GM23338 (cell line): ENCODE measurements at regions not wholly inside any gene's neighbourhood (a gene's known extent, or its start where the extent isn't known, plus 50 kb on each side); places are given as distances from the start of the nearest gene placed in this dataset.

Experiments
- ATAC-seq: fragments of 200-7000 bp; cut with Tn5 transposase; 3 replicates; pipeline ENCODE4 v1.9.1; 2020
- DNase-seq: peaks from one replicate; pipeline ENCODE4 v3.0.0-alpha.2; 2015; ENCODE audit warnings: low spot score
- H2AFZ ChIP-seq: fragments of 200-600 bp; sonication (generic); 2 replicates; pipeline ENCODE4 v1.8.0; 2016; ENCODE audit warnings: antibody characterized with exemption, mild to moderate bottlenecking, moderate library complexity
- H3F3A ChIP-seq: fragments of 200-600 bp; sonication (generic); replicated peaks from 2 replicates; pipeline ENCODE4 v1.8.0; 2017; ENCODE audit warnings: antibody characterized with exemption, mixed run types, low read depth
- H3K27ac ChIP-seq: fragments of 200-600 bp; sonication (generic); 2 replicates; pipeline ENCODE4 v1.6.1; 2016; ENCODE audit warnings: low read depth
- H3K27me3 ChIP-seq: fragments of 200-600 bp; sonication (generic); 2 replicates; pipeline ENCODE4 v1.8.0; 2016; ENCODE audit warnings: mild to moderate bottlenecking, mixed run types, moderate library complexity; ENCODE audit not compliant: insufficient read depth
- H3K36me3 ChIP-seq: fragments of 200-600 bp; sonication (generic); 2 replicates; pipeline ENCODE4 v1.8.0; 2016; ENCODE audit warnings: mild to moderate bottlenecking; ENCODE audit not compliant: insufficient read depth
- H3K4me1 ChIP-seq: fragments of 200-600 bp; sonication (generic); 2 replicates; pipeline ENCODE4 v1.8.0; 2016; ENCODE audit warnings: mild to moderate bottlenecking, moderate library complexity; ENCODE audit not compliant: insufficient read depth
- H3K4me2 ChIP-seq: fragments of 200-600 bp; sonication (generic); 2 replicates; pipeline ENCODE4 v1.7.1; 2017; ENCODE audit warnings: mixed run types
- H3K4me3 ChIP-seq: fragments of 200-600 bp; sonication (generic); 2 replicates; pipeline ENCODE4 v1.6.1; 2016; ENCODE audit warnings: mixed run types
- H3K79me2 ChIP-seq: fragments of 200-600 bp; sonication (generic); replicated peaks from 2 replicates; pipeline ENCODE4 v1.8.0; 2017; ENCODE audit warnings: mild to moderate bottlenecking; ENCODE audit not compliant: insufficient read depth
- H3K9me2 ChIP-seq: fragments of 200-600 bp; sonication (generic); 2 replicates; pipeline ENCODE4 v1.8.0; 2017; ENCODE audit not compliant: insufficient read depth
- H4K20me1 ChIP-seq: fragments of 200-600 bp; sonication (generic); replicated peaks from 2 replicates; pipeline ENCODE4 v1.8.0; 2017; ENCODE audit warnings: mild to moderate bottlenecking; ENCODE audit not compliant: insufficient read depth
- H3K27ac Mint-ChIP-seq: 2 replicates; pipeline ENCODE4 v1.8.0; 2020; ENCODE audit warnings: inconsistent platforms, mild to moderate bottlenecking, moderate library complexity, mixed read lengths
- H3K27me3 Mint-ChIP-seq: 3 replicates; pipeline ENCODE4 v1.8.0; 2022; ENCODE audit warnings: low read depth, mild to moderate bottlenecking, moderate library complexity, mixed read lengths, inconsistent platforms; ENCODE audit not compliant: insufficient read depth, poor library complexity
- H3K36me3 Mint-ChIP-seq: 3 replicates; pipeline ENCODE4 v1.8.0; 2021; ENCODE audit warnings: low read depth, mild to moderate bottlenecking, inconsistent platforms, moderate library complexity, mixed read lengths
- H3K4me1 Mint-ChIP-seq: 3 replicates; pipeline ENCODE4 v1.8.0; 2020; ENCODE audit warnings: mild to moderate bottlenecking, inconsistent platforms, mixed read lengths
- H3K4me3 Mint-ChIP-seq: 3 replicates; pipeline ENCODE4 v1.8.0; 2021; ENCODE audit warnings: moderate library complexity, mild to moderate bottlenecking, inconsistent platforms, mixed read lengths
- H3K9me3 Mint-ChIP-seq: 3 replicates; pipeline ENCODE4 v1.8.0; 2020; ENCODE audit warnings: moderate library complexity, mild to moderate bottlenecking, inconsistent platforms, mixed read lengths
- CREB1 ChIP-seq: fragments of 250-450 bp; sonication (Bioruptor Pico); IDR thresholded peaks from 2 replicates; pipeline ENCODE4 v1.5.0; 2020; ENCODE audit warnings: low read depth, mild to moderate bottlenecking, moderate library complexity
- CTCF ChIP-seq, 2 experiments: fragments of 200-600 bp in 1 of 2; sonication (generic) in 1 of 2; conservative IDR thresholded peaks; 2 replicates each; pipeline versions ENCODE4 v1.5.1 to v1.6.1; 2016 to 2017; ENCODE audit warnings: antibody characterized with exemption in 2 of 2, low read depth in 2 of 2, mild to moderate bottlenecking in 2 of 2, moderate library complexity in 1 of 2
- ETS1 ChIP-seq: IDR thresholded peaks from 2 replicates; pipeline ENCODE4 v1.6.1; 2016; ENCODE audit warnings: antibody characterized with exemption
- EZH2 ChIP-seq: fragments of 200-600 bp; sonication (generic); IDR thresholded peaks from one replicate; pipeline ENCODE4 v1.8.0; 2017; ENCODE audit warnings: antibody characterized with exemption, mild to moderate bottlenecking, low read depth; ENCODE audit not compliant: unreplicated experiment
- EZH2phosphoT487 ChIP-seq: fragments of 200-600 bp; sonication (generic); IDR thresholded peaks from one replicate; pipeline ENCODE4 v1.8.1; 2018; ENCODE audit warnings: antibody characterized with exemption; ENCODE audit not compliant: unreplicated experiment
- JUNB ChIP-seq: IDR thresholded peaks from one replicate; pipeline ENCODE4 v1.6.1; 2016; ENCODE audit warnings: antibody characterized with exemption; ENCODE audit not compliant: unreplicated experiment
- NANOG ChIP-seq: IDR thresholded peaks from 2 replicates; pipeline ENCODE4 v1.6.1; 2016; ENCODE audit warnings: antibody characterized with exemption, borderline replicate concordance
- POLR2AphosphoS5 ChIP-seq: IDR thresholded peaks from 2 replicates; pipeline ENCODE4 v1.6.1; 2016; ENCODE audit warnings: antibody characterized with exemption, low read depth
- REST ChIP-seq: IDR thresholded peaks from one replicate; pipeline ENCODE4 v1.6.1; 2018; ENCODE audit warnings: antibody characterized with exemption; ENCODE audit not compliant: unreplicated experiment
- STAT1 ChIP-seq: IDR thresholded peaks from one replicate; pipeline ENCODE4 v1.6.1; 2016; ENCODE audit warnings: antibody characterized with exemption; ENCODE audit not compliant: unreplicated experiment
- ZNF114 ChIP-seq: fragments of 250-450 bp; sonication (Bioruptor Pico); IDR thresholded peaks from 2 replicates; pipeline ENCODE4 v1.5.0; 2020; ENCODE audit warnings: mild to moderate bottlenecking, moderate library complexity
- ZNF331 ChIP-seq: fragments of 250-450 bp; sonication (Bioruptor Pico); IDR thresholded peaks from 2 replicates; pipeline ENCODE4 v1.5.0; 2020; ENCODE audit warnings: low read depth, mild to moderate bottlenecking, moderate library complexity
- ZNF462 ChIP-seq: fragments of 250-450 bp; sonication (Bioruptor Pico); IDR thresholded peaks from 2 replicates; pipeline ENCODE4 v1.5.0; 2020; ENCODE audit warnings: mild to moderate bottlenecking, moderate library complexity

- H2AFZ ChIP-seq: no peak overlapping the region
- no peak overlapping the region for H3K27ac Mint-ChIP-seq
- H3K4me2 ChIP-seq: no peak overlapping the region
- H3K27me3 Mint-ChIP-seq: peaks cover 1% of the 10 kb centered on the region
- peaks cover 8% of the 10 kb centered on the region; the same call in 1 of the 3 replicates for H3K9me3 Mint-ChIP-seq
- TF ChIP-seq ZNF331 (CRISPR knock-in tag) (no peak), CTCF (conservative IDR thresholded peaks at IDR 0.05; ENCODE audit: low read depth in 2 of 2) (no peak), EZH2 (no peak), STAT1 (no peak), NANOG (no peak), ETS1 (no peak), ZNF114 (CRISPR knock-in tag) (no peak), EZH2phosphoT487 (no peak), POLR2AphosphoS5 (no peak), REST (no peak), JUNB (no peak), ZNF462 (CRISPR knock-in tag) (no peak), CREB1 (CRISPR knock-in tag) (no peak)
- H3K36me3 ChIP-seq: no peaks in the 10 kb centered on the region
- H3K79me2 ChIP-seq: no peaks in the 10 kb centered on the region
- no peak overlapping the region for H3K4me3 ChIP-seq
- ATAC-seq: no peak
- no peaks in the 10 kb centered on the region for H3K36me3 Mint-ChIP-seq
- no peaks in the 10 kb centered on the region; the same call in 1 of the 2 replicates for H3K9me2 ChIP-seq
- no peak overlapping the region for H3K4me3 Mint-ChIP-seq
- no peaks in the 10 kb centered on the region for H4K20me1 ChIP-seq
- no peaks in the 10 kb centered on the region for H3K4me1 ChIP-seq
- H3F3A ChIP-seq: no peaks in the 10 kb centered on the region
- no peaks in the 10 kb centered on the region for H3K4me1 Mint-ChIP-seq
- no peak overlapping the region for H3K27ac ChIP-seq
- H3K27me3 ChIP-seq: no peaks in the 10 kb centered on the region
- DNase-seq: no peak
These were observed 2109.9 kb upstream of the AGA start for GRCh38 chr4:179552131-179552530.
